KMS-11 (cell line): ENCODE measurements at regions not wholly inside any gene's neighbourhood (a gene's known extent, or its start where the extent isn't known, plus 50 kb on each side); places are given as distances from the start of the nearest gene placed in this dataset.

Source experiments
- H2AFZ ChIP-seq: fragments of 200-600 bp; sonication (generic); 2 replicates; pipeline ENCODE4 v1.6.1; 2016; ENCODE audit warnings: antibody characterized with exemption, mixed run types, low read depth
- H3K27ac ChIP-seq: fragments of 200-600 bp; sonication (generic); 2 replicates; pipeline ENCODE4 v1.6.1; 2016; ENCODE audit warnings: mild to moderate bottlenecking, mixed run types
- H3K27me3 ChIP-seq: fragments of 200-600 bp; sonication (generic); 2 replicates; pipeline ENCODE4 v1.6.1; 2017; ENCODE audit warnings: mild to moderate bottlenecking, low read depth, mixed run types, moderate library complexity; ENCODE audit not compliant: insufficient read depth
- H3K36me3 ChIP-seq: fragments of 200-600 bp; sonication (generic); 2 replicates; pipeline ENCODE4 v1.6.1; 2017; ENCODE audit warnings: mild to moderate bottlenecking, mixed run types; ENCODE audit not compliant: insufficient read depth
- H3K4me1 ChIP-seq: fragments of 200-600 bp; sonication (generic); 2 replicates; pipeline ENCODE4 v1.6.1; 2016; ENCODE audit warnings: mild to moderate bottlenecking, low read depth, mixed run types; ENCODE audit not compliant: poor library complexity, severe bottlenecking
- H3K4me2 ChIP-seq: fragments of 200-600 bp; sonication (generic); 2 replicates; pipeline ENCODE4 v1.7.0; 2016; ENCODE audit warnings: mild to moderate bottlenecking, mixed run types
- H3K4me3 ChIP-seq: fragments of 200-600 bp; sonication (generic); IDR thresholded peaks from 2 replicates; pipeline ENCODE4 v1.6.1; 2017; ENCODE audit warnings: low read depth, low read length, mixed read lengths; ENCODE audit not compliant: insufficient read depth
- H3K79me2 ChIP-seq: fragments of 200-600 bp; sonication (generic); 2 replicates; pipeline ENCODE4 v1.6.1; 2016; ENCODE audit warnings: low read depth, mixed run types; ENCODE audit not compliant: insufficient read depth
- H3K9ac ChIP-seq: fragments of 200-600 bp; sonication (generic); 2 replicates; pipeline ENCODE4 v1.6.1; 2016; ENCODE audit warnings: mild to moderate bottlenecking, mixed run types
- H4K20me1 ChIP-seq: fragments of 200-600 bp; sonication (generic); 2 replicates; pipeline ENCODE4 v1.6.1; 2016; ENCODE audit warnings: mild to moderate bottlenecking, mixed run types; ENCODE audit not compliant: insufficient read depth
- TF ChIP-seq, protein P1 (sequence below): fragments of 200-600 bp; sonication (generic); conservative IDR thresholded peaks from 2 replicates; pipeline ENCODE4 v1.6.1; 2017; ENCODE audit warnings: low read depth, mild to moderate bottlenecking, antibody characterized with exemption, low read length, moderate library complexity, mixed read lengths

DNA sequence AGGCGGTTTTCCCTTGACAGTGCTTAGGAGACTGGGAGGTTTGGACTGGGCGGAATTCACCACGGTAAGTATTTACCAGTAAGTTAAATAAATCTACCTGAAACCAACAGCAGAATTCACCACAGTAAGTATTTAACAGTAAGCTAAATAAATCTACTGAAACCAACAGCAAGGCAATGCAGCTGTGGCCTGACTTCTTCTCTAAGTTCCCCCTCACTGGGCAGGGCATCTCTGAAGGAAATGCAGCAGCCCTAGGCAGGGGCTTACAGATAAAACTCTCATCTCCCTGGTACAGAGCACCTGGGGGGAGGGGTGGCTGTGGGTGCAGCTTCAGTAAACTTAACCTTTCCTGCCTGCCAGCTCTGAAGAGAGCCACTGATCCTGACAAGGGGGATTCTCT, 432.5 kb upstream of the LRRTM1 start:
- Histone ChIP-seq H3K27me3 (no peaks in the 10 kb centered on the region), H3K9ac (no peak overlapping the region), H3K4me2 (peak overlapping the region; percentile 17; the same call in 1 of the 2 replicates), H3K4me3 (no peak overlapping the region), H3K79me2 (no peaks in the 10 kb centered on the region), H3K27ac (peak overlapping the region; percentile 51; the same call in 1 of the 2 replicates), H3K4me1 (no peaks in the 10 kb centered on the region), H2AFZ (0 out of 2 replicates have a peak overlapping the region, but pooled peaks have one; percentile 34), H3K36me3 (no peaks in the 10 kb centered on the region), H4K20me1 (no peaks in the 10 kb centered on the region)
- TF ChIP-seq, protein P1, sequence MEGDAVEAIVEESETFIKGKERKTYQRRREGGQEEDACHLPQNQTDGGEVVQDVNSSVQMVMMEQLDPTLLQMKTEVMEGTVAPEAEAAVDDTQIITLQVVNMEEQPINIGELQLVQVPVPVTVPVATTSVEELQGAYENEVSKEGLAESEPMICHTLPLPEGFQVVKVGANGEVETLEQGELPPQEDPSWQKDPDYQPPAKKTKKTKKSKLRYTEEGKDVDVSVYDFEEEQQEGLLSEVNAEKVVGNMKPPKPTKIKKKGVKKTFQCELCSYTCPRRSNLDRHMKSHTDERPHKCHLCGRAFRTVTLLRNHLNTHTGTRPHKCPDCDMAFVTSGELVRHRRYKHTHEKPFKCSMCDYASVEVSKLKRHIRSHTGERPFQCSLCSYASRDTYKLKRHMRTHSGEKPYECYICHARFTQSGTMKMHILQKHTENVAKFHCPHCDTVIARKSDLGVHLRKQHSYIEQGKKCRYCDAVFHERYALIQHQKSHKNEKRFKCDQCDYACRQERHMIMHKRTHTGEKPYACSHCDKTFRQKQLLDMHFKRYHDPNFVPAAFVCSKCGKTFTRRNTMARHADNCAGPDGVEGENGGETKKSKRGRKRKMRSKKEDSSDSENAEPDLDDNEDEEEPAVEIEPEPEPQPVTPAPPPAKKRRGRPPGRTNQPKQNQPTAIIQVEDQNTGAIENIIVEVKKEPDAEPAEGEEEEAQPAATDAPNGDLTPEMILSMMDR: no peak

DNA sequence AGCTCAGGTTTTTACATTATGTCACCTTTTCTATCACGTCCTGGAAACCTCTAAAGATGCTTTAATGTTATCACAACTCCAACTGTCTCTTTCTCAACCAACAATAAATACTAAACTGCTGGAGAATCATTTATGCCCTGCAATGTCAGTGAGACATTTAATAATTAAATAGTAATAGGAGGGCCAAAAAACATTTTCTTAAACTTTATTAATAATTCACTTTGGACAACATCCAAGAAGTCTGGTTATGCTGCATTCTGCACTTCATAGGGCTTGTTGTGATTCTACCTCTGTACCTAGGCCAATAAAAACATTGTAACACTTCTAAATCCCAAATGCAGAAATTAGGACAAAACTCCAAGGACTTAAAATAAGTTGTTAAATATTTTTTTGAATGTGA, 420.4 kb upstream of the LRRTM1 start:
- H2AFZ ChIP-seq: no peak overlapping the region
- no peaks in the 10 kb centered on the region for H4K20me1 ChIP-seq
- no peak overlapping the region for H3K27ac ChIP-seq
- no peak overlapping the region for H3K4me3 ChIP-seq
- no peaks in the 10 kb centered on the region for H3K79me2 ChIP-seq
- no peaks in the 10 kb centered on the region for H3K27me3 ChIP-seq
- TF ChIP-seq, protein P1: no peak
- no peaks in the 10 kb centered on the region for H3K4me1 ChIP-seq
- H3K9ac ChIP-seq: no peak overlapping the region
- H3K4me2 ChIP-seq: no peak overlapping the region
- H3K36me3 ChIP-seq: no peaks in the 10 kb centered on the region

DNA sequence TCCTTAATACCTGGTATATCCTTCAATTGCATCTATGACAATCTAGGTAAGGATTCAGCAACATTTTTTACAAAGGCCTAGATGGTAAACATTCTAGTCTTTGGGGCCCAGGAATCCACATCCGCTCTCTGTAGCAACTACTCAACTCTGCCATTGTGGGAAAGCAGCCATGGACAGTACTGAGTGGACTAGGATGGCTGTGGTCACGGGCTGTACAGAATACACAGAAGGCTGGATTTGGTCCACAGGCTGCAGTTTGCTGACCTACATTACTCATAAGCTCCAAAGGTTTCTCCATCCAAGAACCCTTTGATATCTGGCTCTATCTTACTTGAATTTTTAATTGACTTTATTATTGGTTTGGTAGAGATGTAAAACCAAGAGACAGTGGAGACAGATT, 418.3 kb upstream of the LRRTM1 start:
- TF ChIP-seq, protein P1: no peak
- H3K4me1 ChIP-seq: no peaks in the 10 kb centered on the region

DNA sequence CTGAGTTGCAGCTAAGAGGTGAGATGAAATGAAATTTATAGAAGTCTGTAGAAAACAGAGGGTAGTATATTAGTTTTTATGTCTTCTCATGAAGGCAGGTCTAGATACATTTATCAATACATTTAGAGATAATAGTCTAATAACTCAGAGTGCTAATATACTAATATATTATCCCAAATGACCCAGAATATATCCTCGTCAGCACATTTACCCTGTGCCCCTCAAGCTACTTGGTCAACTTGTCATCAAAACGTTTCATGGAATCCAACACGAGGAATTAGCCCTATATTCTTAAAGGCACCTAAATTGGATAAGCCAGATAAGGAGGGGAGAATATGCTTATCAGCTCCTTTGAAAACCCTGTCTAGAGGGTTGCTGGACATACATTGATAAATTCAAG, 415.1 kb upstream of the LRRTM1 start:
- H3K9ac ChIP-seq: no peak overlapping the region
- no peak overlapping the region for H3K27ac ChIP-seq
- peaks cover 13% of the 10 kb centered on the region for H3K4me1 ChIP-seq
- no peak overlapping the region for H3K4me3 ChIP-seq
- H3K36me3 ChIP-seq: no peaks in the 10 kb centered on the region
- no peak overlapping the region for H3K4me2 ChIP-seq
- TF ChIP-seq, protein P1: no peak
- no peak overlapping the region for H2AFZ ChIP-seq
- no peaks in the 10 kb centered on the region for H3K27me3 ChIP-seq
- no peaks in the 10 kb centered on the region for H4K20me1 ChIP-seq
- no peaks in the 10 kb centered on the region for H3K79me2 ChIP-seq

More for the DNA sequence above, 418.3 kb upstream of the LRRTM1 start:
- no peaks in the 10 kb centered on the region for H4K20me1 ChIP-seq
- no peak overlapping the region for H3K27ac ChIP-seq
- no peak overlapping the region for H3K9ac ChIP-seq
- H2AFZ ChIP-seq: no peak overlapping the region
- no peak overlapping the region for H3K4me2 ChIP-seq
- no peaks in the 10 kb centered on the region for H3K36me3 ChIP-seq
- no peaks in the 10 kb centered on the region for H3K27me3 ChIP-seq
- no peak overlapping the region for H3K4me3 ChIP-seq
- no peaks in the 10 kb centered on the region for H3K79me2 ChIP-seq

DNA sequence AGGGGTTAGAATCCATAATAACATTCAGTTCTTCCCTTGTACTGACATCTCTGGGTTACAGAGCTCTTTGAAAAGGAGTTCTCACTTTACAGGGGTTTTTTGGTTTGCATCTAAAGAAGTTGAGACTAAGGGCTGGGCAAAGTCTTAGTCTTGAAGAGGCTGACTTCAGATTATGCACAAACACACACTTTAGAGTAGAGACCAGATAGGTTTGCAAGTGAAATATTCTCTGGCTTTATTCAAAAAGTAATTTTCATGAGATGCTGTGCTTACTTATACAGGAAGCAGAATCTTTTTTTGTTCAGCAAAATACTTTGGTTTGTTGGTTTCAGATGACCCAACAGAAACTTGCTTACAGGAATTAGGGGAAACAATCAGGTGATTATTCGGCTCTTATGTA, 410.9 kb upstream of the LRRTM1 start:
- Histone ChIP-seq H4K20me1 (no peaks in the 10 kb centered on the region), H3K4me2 (peak overlapping the region; percentile 16; the same call in 1 of the 2 replicates), H3K27ac (no peak overlapping the region), H3K36me3 (no peaks in the 10 kb centered on the region), H3K9ac (no peak overlapping the region), H3K4me3 (no peak overlapping the region), H3K79me2 (no peaks in the 10 kb centered on the region), H3K4me1 (peaks cover 13% of the 10 kb centered on the region), H2AFZ (no peak overlapping the region), H3K27me3 (no peaks in the 10 kb centered on the region)
- TF ChIP-seq, protein P1: no peak
